Superior temporal gyrus (tissue), 1 donor: ENCODE measurements at regions not wholly inside any gene's neighbourhood (a gene's known extent, or its start where the extent isn't known, plus 50 kb on each side); places are given as distances from the start of the nearest gene placed in this dataset.
"Not testable (repeated sequence)": the region's sequence is repeated elsewhere in the genome, so short reads cannot be mapped to it uniquely, and the experiment has no call there.

Experiments used
- DNase-seq: peaks from one replicate; pipeline ENCODE4 v3.0.0-alpha.2; 2016; ENCODE audit errors: extremely low spot score

- no peak for DNase-seq
Measured at GRCh38 chr20:1845163-1845523, 50.1 kb upstream of the SIRPA start.

GRCh38 chr20:1844325-1845162 is 50.7 kb upstream of the SIRPA start:
- DNase-seq = peak; percentile 60

- DNase-seq = no peak
Measured at GRCh38 chr20:1842281-1842680, 52.9 kb upstream of the SIRPA start.

- no peak for DNase-seq
Measured at GRCh38 chr20:1841554-1842140, 53.6 kb upstream of the SIRPA start.

GRCh38 chr20:1840817-1841553 is 54.2 kb upstream of the SIRPA start:
- no peak for DNase-seq

GRCh38 chr20:1839376-1840317 is 55.6 kb upstream of the SIRPA start:
- DNase-seq = not testable (repeated sequence)

GRCh38 chr20:1838556-1839279 is 56.5 kb upstream of the SIRPA start:
- DNase-seq = peak; percentile 28

GRCh38 chr20:1835186-1836035 is 59.8 kb upstream of the SIRPA start:
- peak; percentile 49 for DNase-seq

- no peak for DNase-seq
Measured at GRCh38 chr20:1833728-1834726, 61.2 kb upstream of the SIRPA start.

GRCh38 chr20:1833216-1833615 is 62.0 kb upstream of the SIRPA start:
- no peak for DNase-seq

GRCh38 chr20:1832634-1833033 is 62.6 kb upstream of the SIRPA start:
- no peak for DNase-seq

GRCh38 chr20:1831606-1832005 is 63.6 kb upstream of the SIRPA start:
- DNase-seq = no peak

GRCh38 chr20:1831096-1831495 is 64.1 kb upstream of the SIRPA start:
- no peak for DNase-seq

GRCh38 chr20:1830240-1830639 is 65.0 kb upstream of the SIRPA start:
- peak; percentile 82 for DNase-seq

GRCh38 chr20:1829531-1829930 is 65.7 kb upstream of the SIRPA start:
- no peak for DNase-seq

- DNase-seq = no peak
Measured at GRCh38 chr20:1828786-1829131, 66.4 kb upstream of the SIRPA start.

GRCh38 chr20:1827974-1828785 is 67.0 kb upstream of the SIRPA start:
- peak; percentile 97 for DNase-seq

- DNase-seq = no peak
Measured at GRCh38 chr20:1827510-1827973, 67.7 kb upstream of the SIRPA start.
